Lung microvascular endothelial cell (primary cell): ENCODE measurements at regions not wholly inside any gene's neighbourhood (a gene's known extent, or its start where the extent isn't known, plus 50 kb on each side); places are given as distances from the start of the nearest gene placed in this dataset.
"Not testable (repeated sequence)": the region's sequence is repeated elsewhere in the genome, so short reads cannot be mapped to it uniquely, and the experiment has no call there.

Experiments
- DNase-seq, 2 donors: peaks; one replicate each; pipeline versions ENCODE4 v3.0.0 to v3.0.0-alpha.2; 2010; ENCODE audit warnings: low read depth in 2 of 2

DNA sequence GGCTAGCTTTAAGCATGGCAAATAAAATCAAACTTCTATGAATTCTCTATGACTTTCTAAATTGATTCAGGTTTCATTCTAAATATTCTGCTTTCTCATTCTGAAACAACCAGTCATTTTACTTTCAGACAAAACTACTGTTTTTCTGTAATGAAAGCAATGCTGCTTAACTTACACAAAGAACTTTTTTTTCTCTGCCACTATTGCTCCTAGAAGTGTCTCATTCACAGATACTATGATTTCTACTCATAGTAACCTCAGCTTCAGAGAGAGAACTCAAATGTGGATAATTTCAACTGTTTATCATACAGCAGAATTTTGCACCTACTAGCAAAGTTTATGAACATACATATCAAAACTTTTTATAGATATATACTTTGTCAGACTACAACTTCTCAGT is 724.6 kb downstream of the SLITRK5 start:
- DNase-seq: no peak

DNA sequence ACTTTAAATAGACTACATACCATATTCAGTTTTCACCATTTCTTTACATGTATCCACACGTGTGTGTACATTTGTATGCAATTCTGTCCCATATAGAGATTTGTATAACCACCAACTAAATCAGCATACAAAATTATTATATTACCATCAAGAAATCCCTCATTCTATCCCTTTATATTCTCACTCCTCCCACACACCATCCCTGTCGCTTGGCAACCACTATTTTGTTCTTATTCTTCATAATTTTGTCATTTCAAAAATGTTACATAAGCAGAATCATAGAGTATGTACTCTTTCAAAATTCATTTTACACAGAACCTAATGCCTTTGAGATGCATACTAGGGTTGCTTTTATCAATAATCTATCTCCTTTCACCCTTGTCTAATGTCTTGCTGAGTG is 740.5 kb downstream of the SLITRK5 start:
- DNase-seq: no peak

DNA sequence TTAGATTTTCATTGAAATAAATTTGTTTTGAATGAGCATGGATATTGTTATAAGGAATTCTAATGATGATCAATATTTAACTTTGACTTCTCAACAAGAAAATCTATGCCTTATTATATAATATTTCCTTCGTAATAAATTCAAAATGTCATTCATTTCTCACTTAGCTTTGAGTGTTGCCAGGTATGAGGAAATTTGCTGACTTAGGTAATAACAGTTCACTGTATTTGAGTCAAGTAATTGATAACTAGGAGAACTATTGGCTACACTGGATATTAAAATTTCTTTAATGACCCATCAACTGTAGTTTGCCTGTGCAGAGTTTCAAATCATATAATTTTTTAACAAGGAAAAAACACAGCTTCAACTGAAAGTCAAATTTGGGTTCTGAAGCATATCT is 746.6 kb downstream of the SLITRK5 start:
- DNase-seq: no peak

DNA sequence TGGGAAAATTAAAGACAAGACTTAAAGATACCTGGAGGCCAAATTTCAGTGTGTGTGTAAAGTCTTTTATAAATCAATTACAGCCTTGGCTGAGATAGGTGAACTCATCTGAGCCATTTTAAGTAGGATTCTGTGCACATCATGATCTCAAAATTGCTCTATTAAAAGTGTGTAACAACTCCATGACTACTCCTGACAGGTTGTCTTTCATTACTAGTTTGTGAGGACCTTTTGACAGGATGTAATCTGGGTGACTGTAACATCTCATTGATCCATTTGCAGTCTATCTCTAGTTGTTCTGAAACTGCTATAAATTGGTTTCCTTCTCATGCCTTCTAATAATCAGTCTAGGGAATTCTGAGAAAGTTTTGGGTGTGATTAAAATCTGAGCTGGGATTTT is 753.3 kb downstream of the SLITRK5 start:
- DNase-seq: no peak

DNA sequence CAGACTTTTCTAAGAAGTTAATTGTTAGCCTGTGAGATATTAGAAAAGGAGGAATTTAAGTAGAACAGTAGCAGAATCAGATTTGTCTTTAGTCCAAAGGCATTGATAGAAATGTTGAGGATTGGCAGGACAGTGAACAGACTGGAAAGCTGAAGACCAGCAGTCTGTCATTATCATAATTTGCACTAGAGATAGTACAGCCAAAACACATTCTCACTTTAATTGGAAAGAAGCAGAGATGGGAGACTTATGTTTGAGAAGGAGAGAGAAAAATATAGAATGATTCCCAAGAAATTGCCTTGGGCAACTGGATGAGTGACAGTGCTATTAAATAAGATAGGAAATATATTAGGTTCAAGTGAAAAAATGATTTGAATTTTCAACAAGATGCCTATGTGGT is 755.5 kb downstream of the SLITRK5 start:
- no peak for DNase-seq

DNA sequence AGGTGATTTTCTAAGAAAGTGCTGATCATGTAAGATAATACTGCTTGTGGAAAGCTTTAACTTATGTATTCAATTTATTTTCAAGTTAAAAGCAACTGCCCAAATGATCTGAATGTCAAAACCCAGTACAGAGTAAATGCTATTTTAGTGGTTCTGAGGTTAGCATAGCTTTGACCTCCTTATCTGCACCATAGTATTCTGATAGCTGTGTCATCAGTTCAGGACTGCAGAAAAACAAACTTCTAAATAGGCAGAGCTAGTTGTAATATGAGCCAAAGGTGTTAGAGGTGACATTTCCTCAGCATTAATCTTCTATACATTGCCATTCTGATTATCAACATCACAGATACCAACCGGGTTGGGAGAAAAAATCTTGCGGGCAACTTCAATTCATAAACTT is 758.7 kb downstream of the SLITRK5 start:
- DNase-seq: no peak

DNA sequence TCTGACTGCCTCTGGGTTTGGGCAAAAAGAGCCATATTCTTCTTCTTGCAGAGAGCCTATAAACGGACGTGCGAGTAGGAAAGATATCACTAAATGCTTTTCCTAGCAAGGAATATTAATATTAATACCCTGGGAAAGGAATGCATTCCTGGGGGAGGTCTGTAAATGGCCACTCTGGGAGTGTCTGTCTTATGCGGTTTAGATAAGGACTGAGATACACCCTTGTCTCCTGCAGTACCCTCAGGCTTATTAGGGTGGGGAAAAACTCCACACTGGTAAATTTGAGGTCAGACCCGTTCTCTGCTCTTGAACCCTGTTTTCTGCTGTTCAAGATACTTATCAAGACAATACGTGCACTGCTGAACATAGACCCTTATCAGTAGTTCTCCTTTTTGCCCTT is 763.8 kb downstream of the SLITRK5 start:
- no peak for DNase-seq

DNA sequence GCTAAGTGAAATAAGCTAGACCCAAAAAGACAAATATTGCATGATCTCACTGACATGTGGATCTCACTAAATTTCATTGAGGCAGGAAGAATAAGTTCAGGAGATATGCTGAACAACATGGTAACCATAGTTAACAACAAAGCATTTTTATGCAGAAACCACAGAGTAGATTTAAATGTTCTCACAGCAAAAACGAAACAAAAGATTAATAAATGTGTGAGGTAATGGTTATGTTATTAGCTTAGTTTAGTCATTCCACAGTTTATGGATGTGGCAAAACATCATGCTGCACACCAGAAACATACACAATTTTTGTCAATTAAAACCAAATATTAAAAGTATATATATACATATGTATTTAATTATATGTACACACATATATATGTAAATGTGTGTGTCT is 765.8 kb downstream of the SLITRK5 start:
- DNase-seq: no peak

GRCh38 chr13:88450515-88450914 is 779.3 kb downstream of the SLITRK5 start:
- no peak for DNase-seq

GRCh38 chr13:88456151-88456550 is 785.0 kb downstream of the SLITRK5 start:
- no peak for DNase-seq

DNA sequence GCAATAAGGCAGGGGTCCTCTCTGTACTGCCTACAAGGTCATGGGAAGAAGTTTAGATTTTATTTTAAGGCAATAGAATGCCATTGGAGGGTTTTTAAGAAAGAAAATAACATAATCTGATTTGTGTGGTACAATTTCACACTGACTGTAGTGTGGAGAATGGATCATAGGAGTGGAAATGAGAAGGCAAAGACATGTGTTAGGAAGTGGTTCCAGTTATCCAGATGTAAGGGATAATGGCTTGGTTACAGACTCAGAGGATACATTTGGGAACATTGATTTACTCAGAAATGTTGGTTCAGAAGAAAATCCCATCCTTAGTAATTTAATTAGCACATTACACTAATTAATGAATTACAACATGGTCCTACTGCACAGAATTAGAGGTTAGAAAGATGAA is 788.2 kb downstream of the SLITRK5 start:
- DNase-seq: no peak

DNA sequence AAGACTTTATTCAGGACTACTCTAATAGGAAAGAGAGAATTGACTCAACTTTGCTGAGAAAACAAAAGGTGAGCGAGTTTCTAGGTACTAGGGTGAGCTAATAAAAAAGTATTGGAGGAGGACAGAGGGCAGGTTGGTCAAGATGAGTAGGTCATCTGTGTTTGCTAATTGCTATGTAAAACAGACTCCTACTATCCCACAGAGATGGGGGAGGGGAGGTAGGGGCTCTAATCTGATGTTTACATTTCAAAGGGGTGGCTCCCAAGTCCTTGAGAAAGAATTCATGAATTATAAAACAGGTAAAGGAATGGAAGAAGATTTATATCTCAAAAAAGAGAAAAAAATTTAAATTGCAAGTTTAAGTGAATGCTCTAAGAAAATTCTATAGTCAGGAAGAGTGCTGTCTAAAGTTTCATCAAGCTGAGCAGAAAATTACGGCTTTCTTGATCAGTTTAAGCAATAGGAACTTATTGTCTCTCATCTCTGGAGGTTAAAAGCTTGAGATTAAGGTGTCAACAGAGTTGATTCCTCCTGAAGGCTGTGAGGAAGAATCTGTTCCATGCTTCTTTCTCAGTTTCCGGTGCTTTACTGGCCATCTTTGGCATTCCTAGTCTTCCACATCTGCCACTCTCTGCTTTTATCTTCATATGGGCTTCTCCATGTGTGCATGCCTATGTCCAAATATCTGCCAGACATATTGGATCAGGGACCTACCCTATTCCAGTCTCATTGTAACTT is 790.3 kb downstream of the SLITRK5 start:
- no peak for DNase-seq

DNA sequence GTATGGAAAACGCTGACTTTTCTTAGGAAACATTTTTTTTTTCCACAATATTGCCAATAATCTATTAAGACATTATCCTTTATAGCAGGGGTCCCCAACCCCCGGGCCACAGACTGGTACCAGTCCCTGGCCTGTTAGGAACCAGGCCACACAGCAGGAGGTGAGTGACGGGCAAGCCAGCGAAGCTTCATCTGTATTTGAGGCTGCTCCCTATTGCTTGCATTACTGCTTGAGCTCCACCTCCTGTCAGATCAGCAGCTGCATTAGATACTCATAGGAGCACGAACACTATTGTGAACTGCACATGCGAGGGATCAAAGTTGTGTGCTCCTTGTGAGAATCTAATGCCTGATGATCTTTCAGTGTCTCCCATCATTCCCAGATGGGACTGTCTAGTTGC is 793.7 kb downstream of the SLITRK5 start:
- no peak for DNase-seq

DNA sequence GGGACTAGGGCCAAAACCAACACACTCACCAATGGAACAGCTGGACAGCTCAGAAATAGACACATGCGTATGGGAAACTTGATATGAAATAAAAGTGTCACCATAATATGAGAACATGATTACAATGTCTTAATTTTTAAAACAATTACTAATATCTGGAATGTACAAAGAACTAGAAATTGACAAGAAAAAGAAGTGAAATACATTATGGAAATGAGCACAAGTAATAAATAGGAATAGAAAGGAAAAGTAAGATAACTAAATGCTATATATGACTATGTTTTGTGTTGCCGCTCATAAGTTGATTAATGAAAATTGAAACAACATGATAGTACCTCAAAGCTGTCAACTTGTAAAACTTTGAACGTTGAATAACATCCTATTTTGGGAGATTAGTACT is 801.1 kb downstream of the SLITRK5 start:
- no peak for DNase-seq

DNA sequence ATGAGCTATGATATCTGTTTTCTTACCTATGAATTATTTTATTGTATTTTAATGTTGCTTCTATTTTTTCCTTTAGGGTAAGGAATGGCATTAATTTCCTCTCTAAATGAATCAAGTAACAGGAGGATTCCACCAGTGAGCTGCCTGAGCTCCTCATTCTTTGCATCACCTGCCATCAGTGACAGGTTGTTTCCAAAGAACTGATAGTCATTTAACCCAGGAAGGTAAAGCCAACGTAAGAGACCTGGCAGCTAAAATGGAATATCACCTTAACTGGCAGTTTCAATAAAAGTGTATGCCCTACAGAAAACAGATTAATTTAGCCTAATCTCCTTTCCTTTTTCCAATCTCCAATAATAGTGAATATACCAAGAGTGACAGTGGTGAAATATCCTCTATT is 812.0 kb downstream of the SLITRK5 start:
- DNase-seq: no peak

GRCh38 chr13:88507909-88508308 is 836.7 kb downstream of the SLITRK5 start:
- DNase-seq: no peak

DNA sequence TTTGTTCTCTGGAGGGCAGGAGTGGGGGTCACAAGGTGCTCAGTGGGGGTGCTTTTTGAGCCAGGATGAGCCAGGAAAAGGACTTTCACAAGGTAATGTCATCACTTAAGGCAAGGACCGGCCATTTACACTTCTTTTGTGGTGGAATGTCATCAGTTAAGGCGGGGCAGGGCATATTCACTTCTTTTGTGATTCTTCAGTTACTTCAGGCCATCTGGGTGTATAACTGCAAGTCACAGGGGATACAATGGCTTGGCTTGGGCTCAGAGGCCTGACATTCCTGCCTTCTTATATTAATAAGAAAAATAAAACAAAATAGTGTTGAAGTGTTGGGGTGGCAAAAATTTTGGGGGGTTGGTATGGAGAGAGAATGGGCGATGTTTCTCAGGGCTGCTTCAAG is 841.8 kb downstream of the SLITRK5 start:
- not testable (repeated sequence) for DNase-seq

GRCh38 chr13:88526186-88526852 is 855.1 kb downstream of the SLITRK5 start:
- no peak for DNase-seq

- no peak for DNase-seq
These were observed 855.7 kb downstream of the SLITRK5 start for GRCh38 chr13:88526853-88527215.

GRCh38 chr13:88541994-88542393 is 870.8 kb downstream of the SLITRK5 start:
- no peak for DNase-seq

DNA sequence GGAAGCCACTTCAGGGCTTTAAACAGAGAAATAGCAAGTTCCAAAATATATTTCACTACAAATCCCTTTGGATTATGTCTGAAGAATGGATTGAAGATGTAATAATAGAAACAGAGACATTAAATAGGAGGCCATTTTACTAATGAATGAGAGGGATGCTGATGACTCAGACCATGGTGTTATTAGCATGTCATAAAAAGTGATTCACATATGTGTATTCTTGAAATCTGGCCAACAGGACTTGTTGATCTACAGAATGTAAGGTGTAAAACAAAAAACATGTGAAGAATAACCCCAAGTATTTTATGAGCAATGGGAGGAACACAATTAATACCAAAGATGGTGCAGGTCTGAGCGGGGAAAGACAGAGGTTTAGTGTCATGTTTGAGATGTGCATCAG is 873.7 kb downstream of the SLITRK5 start:
- DNase-seq: no peak

- DNase-seq: no peak
These were observed 881.8 kb downstream of the SLITRK5 start for GRCh38 chr13:88552966-88553365.

GRCh38 chr13:88565566-88565965 is 894.4 kb downstream of the SLITRK5 start:
- DNase-seq: no peak

GRCh38 chr13:88585861-88586260 is 914.7 kb downstream of the SLITRK5 start:
- no peak for DNase-seq
